HG03039 (cell line): ENCODE measurements at regions not wholly inside any gene's neighbourhood (a gene's known extent, or its start where the extent isn't known, plus 50 kb on each side); places are given as distances from the start of the nearest gene placed in this dataset.

Experiments
- ATAC-seq: cut with Tn5 transposase; IDR thresholded peaks from one replicate; pipeline ENCODE4 v1.9.1; 2021; ENCODE audit warnings: mild to moderate bottlenecking, moderate library complexity; ENCODE audit not compliant: unreplicated experiment

- ATAC-seq = no peak
Measured at GRCh38 chr6:40340957-40341356, 246.2 kb downstream of the LRFN2 start.

GRCh38 chr6:40340196-40340595 lies 247.0 kb downstream of the LRFN2 start:
- no peak for ATAC-seq

GRCh38 chr6:40338306-40338705 lies 248.9 kb downstream of the LRFN2 start:
- ATAC-seq = no peak

GRCh38 chr6:40336940-40337760 lies 250.0 kb downstream of the LRFN2 start:
- ATAC-seq = no peak

GRCh38 chr6:40336296-40336695 lies 250.9 kb downstream of the LRFN2 start:
- no peak for ATAC-seq

GRCh38 chr6:40334496-40335270 lies 252.5 kb downstream of the LRFN2 start:
- no peak for ATAC-seq

GRCh38 chr6:40331545-40331944 lies 255.6 kb downstream of the LRFN2 start:
- no peak for ATAC-seq

GRCh38 chr6:40330301-40330721 lies 256.9 kb downstream of the LRFN2 start:
- no peak for ATAC-seq

- no peak for ATAC-seq
Measured at GRCh38 chr6:40328986-40329545, 258.1 kb downstream of the LRFN2 start.

- ATAC-seq = no peak
Measured at GRCh38 chr6:40328386-40328985, 258.7 kb downstream of the LRFN2 start.

GRCh38 chr6:40326714-40327421 lies 260.3 kb downstream of the LRFN2 start:
- ATAC-seq = no peak

- no peak for ATAC-seq
Measured at GRCh38 chr6:40325791-40326190, 261.4 kb downstream of the LRFN2 start.

- no peak for ATAC-seq
Measured at GRCh38 chr6:40325041-40325440, 262.1 kb downstream of the LRFN2 start.

GRCh38 chr6:40323881-40324634 lies 263.1 kb downstream of the LRFN2 start:
- no peak for ATAC-seq

GRCh38 chr6:40322336-40322735 lies 264.8 kb downstream of the LRFN2 start:
- no peak for ATAC-seq

- ATAC-seq = no peak
Measured at GRCh38 chr6:40321616-40322015, 265.5 kb downstream of the LRFN2 start.

- ATAC-seq = no peak
Measured at GRCh38 chr6:40320947-40321346, 266.2 kb downstream of the LRFN2 start.

- ATAC-seq = no peak
Measured at GRCh38 chr6:40320441-40320840, 266.7 kb downstream of the LRFN2 start.

GRCh38 chr6:40319124-40319523 lies 268.0 kb downstream of the LRFN2 start:
- ATAC-seq = no peak

- no peak for ATAC-seq
Measured at GRCh38 chr6:40315060-40315459, 272.1 kb downstream of the LRFN2 start.
